Brain microvascular endothelial cell (primary cell): ENCODE measurements at regions not wholly inside any gene's neighbourhood (a gene's known extent, or its start where the extent isn't known, plus 50 kb on each side); places are given as distances from the start of the nearest gene placed in this dataset.

Source experiments
- DNase-seq: peaks from one replicate; pipeline ENCODE4 v3.0.0-alpha.2; 2020
- H3K27ac ChIP-seq: fragments of 250-450 bp; sonication (Bioruptor Pico); 2 replicates; pipeline ENCODE4 v1.5.1; 2020; ENCODE audit warnings: mild to moderate bottlenecking, moderate library complexity
- H3K27me3 ChIP-seq: fragments of 250-450 bp; sonication (Bioruptor Pico); replicated peaks from 2 replicates; pipeline ENCODE4 v1.5.1; 2020; ENCODE audit warnings: mild to moderate bottlenecking
- H3K36me3 ChIP-seq: fragments of 250-450 bp; sonication (Bioruptor Pico); replicated peaks from 2 replicates; pipeline ENCODE4 v1.5.1; 2020; ENCODE audit warnings: mild to moderate bottlenecking
- H3K4me3 ChIP-seq: 2 replicates; pipeline ENCODE4 v1.5.1; 2011; ENCODE audit warnings: low read depth, mild to moderate bottlenecking, control low read depth, low read length, moderate library complexity
- CTCF ChIP-seq: IDR thresholded peaks from 2 replicates; pipeline ENCODE4 v1.5.1; 2011; ENCODE audit warnings: low read depth, mild to moderate bottlenecking, moderate library complexity, low read length, control low read depth, inconsistent platforms; ENCODE audit errors: missing control alignments
- in situ Hi-C: cut with HindIII; loops from 2 replicates; pipeline ENCODE4 v1.10.0; 2017; ENCODE audit warnings: low sequenced_read_pairs, low pct_ligation_motif_present

- Histone ChIP-seq H3K27ac (no peak overlapping the region), H3K27me3 (no peaks in the 10 kb centered on the region), H3K36me3 (no peaks in the 10 kb centered on the region), H3K4me3 (no peak overlapping the region)
- DNase-seq, result no peak
- TF ChIP-seq CTCF, result no peak
- in situ Hi-C loops, result no loop called here
Observed at GRCh38 chr2:59684116-59684770, 869.2 kb downstream of the BCL11A start.

GRCh38 chr2:59680863-59681262, 872.6 kb downstream of the BCL11A start:
- H3K4me3 ChIP-seq, result no peak overlapping the region
- no peak overlapping the region for H3K27ac ChIP-seq
- no peaks in the 10 kb centered on the region for H3K36me3 ChIP-seq
- DNase-seq, result no peak
- H3K27me3 ChIP-seq, result no peaks in the 10 kb centered on the region
- TF ChIP-seq CTCF, result no peak
- in situ Hi-C loops, result no loop called here

- in situ Hi-C loops, result no loop called here
- Histone ChIP-seq H3K27me3 (no peaks in the 10 kb centered on the region), H3K27ac (no peak overlapping the region), H3K4me3 (no peak overlapping the region), H3K36me3 (no peaks in the 10 kb centered on the region)
- DNase-seq, result no peak
- TF ChIP-seq CTCF, result no peak
Observed at GRCh38 chr2:59677158-59677557, 876.3 kb downstream of the BCL11A start.

GRCh38 chr2:59674100-59674499, 879.4 kb downstream of the BCL11A start:
- in situ Hi-C loops, result no loop called here
- TF ChIP-seq CTCF, result no peak
- Histone ChIP-seq H3K36me3 (no peaks in the 10 kb centered on the region), H3K4me3 (no peak overlapping the region), H3K27ac (no peak overlapping the region), H3K27me3 (no peaks in the 10 kb centered on the region)
- DNase-seq, result no peak

GRCh38 chr2:59665021-59665420, 888.4 kb downstream of the BCL11A start:
- Histone ChIP-seq H3K27ac (no peak overlapping the region), H3K4me3 (no peak overlapping the region), H3K36me3 (no peaks in the 10 kb centered on the region), H3K27me3 (no peaks in the 10 kb centered on the region)
- TF ChIP-seq CTCF, result no peak
- in situ Hi-C loops, result no loop called here
- no peak for DNase-seq
